Neural progenitor cell (in vitro differentiated cells): ENCODE measurements at regions not wholly inside any gene's neighbourhood (a gene's known extent, or its start where the extent isn't known, plus 50 kb on each side); places are given as distances from the start of the nearest gene placed in this dataset.

Experiments
- DNase-seq: peaks from one replicate; pipeline ENCODE4 v3.0.0-alpha.2; 2016; ENCODE audit warnings: low spot score
- H2AFZ ChIP-seq: fragments of 200-600 bp; sonication (generic); replicated peaks from 2 replicates; pipeline ENCODE4 v1.6.1; 2016; ENCODE audit warnings: antibody characterized with exemption
- H3F3A ChIP-seq: fragments of 200-600 bp; sonication (generic); 2 replicates; pipeline ENCODE4 v1.6.1; 2016; ENCODE audit warnings: antibody characterized with exemption, low read depth
- H3K27ac ChIP-seq: fragments of 200-600 bp; sonication (generic); 2 replicates; pipeline ENCODE4 v1.5.1; 2016; ENCODE audit warnings: mild to moderate bottlenecking
- H3K27me3 ChIP-seq: fragments of 200-600 bp; sonication (generic); 2 replicates; pipeline ENCODE4 v1.6.1; 2016; ENCODE audit warnings: mild to moderate bottlenecking, moderate library complexity
- H3K36me3 ChIP-seq: fragments of 200-600 bp; sonication (generic); 2 replicates; pipeline ENCODE4 v1.5.1; 2016
- H3K4me1 ChIP-seq: fragments of 200-600 bp; sonication (generic); 2 replicates; pipeline ENCODE4 v1.6.1; 2016; ENCODE audit warnings: mixed run types
- H3K4me2 ChIP-seq: fragments of 200-600 bp; sonication (generic); 2 replicates; pipeline ENCODE4 v1.6.1; 2016
- H3K4me3 ChIP-seq: fragments of 200-600 bp; sonication (generic); 2 replicates; pipeline ENCODE4 v1.5.1; 2016
- H3K79me2 ChIP-seq: fragments of 200-600 bp; sonication (generic); 2 replicates; pipeline ENCODE4 v1.6.1; 2016; ENCODE audit warnings: low read depth
- H3K9ac ChIP-seq: fragments of 200-600 bp; sonication (generic); 2 replicates; pipeline ENCODE4 v1.6.1; 2016
- H3K9me3 ChIP-seq: fragments of 200-600 bp; sonication (generic); 2 replicates; pipeline ENCODE4 v1.5.1; 2016; ENCODE audit warnings: low read depth
- H4K20me1 ChIP-seq: fragments of 200-600 bp; sonication (generic); 2 replicates; pipeline ENCODE4 v1.6.1; 2016; ENCODE audit warnings: low read depth
- H3K27ac Mint-ChIP-seq: 3 replicates; pipeline ENCODE4 v1.8.0; 2021; ENCODE audit warnings: mixed read lengths
- H3K27me3 Mint-ChIP-seq: 2 replicates; pipeline ENCODE4 v1.8.0; 2022; ENCODE audit warnings: low read depth, mild to moderate bottlenecking, inconsistent platforms, moderate library complexity, mixed read lengths; ENCODE audit not compliant: insufficient read depth
- H3K36me3 Mint-ChIP-seq: 3 replicates; pipeline ENCODE4 v1.8.0; 2021; ENCODE audit warnings: mixed read lengths
- H3K4me1 Mint-ChIP-seq: 3 replicates; pipeline ENCODE4 v1.8.0; 2021; ENCODE audit warnings: mixed read lengths
- H3K4me3 Mint-ChIP-seq: 3 replicates; pipeline ENCODE4 v1.8.0; 2021; ENCODE audit warnings: mild to moderate bottlenecking, moderate library complexity, mixed read lengths
- H3K9me3 Mint-ChIP-seq: 3 replicates; pipeline ENCODE4 v1.8.0; 2020; ENCODE audit warnings: mixed read lengths
- EZH2 ChIP-seq: fragments of 200-600 bp; sonication (generic); IDR thresholded peaks from 2 replicates; pipeline ENCODE4 v1.6.1; 2017; ENCODE audit warnings: antibody characterized with exemption, mild to moderate bottlenecking, moderate library complexity
- EZH2phosphoT487 ChIP-seq: fragments of 200-600 bp; sonication (generic); IDR thresholded peaks from 2 replicates; pipeline ENCODE4 v1.6.1; 2017; ENCODE audit warnings: antibody characterized with exemption
- TF ChIP-seq, protein P1 (sequence below): fragments of 200-600 bp; sonication (generic); IDR thresholded peaks from 2 replicates; pipeline ENCODE4 v1.5.1; 2017; ENCODE audit warnings: antibody characterized with exemption, mild to moderate bottlenecking

- H3K27me3 Mint-ChIP-seq, result peaks cover 12% of the 10 kb centered on the region
- peaks cover 6% of the 10 kb centered on the region for H3K4me1 Mint-ChIP-seq
- H3K27me3 ChIP-seq, result no peaks in the 10 kb centered on the region
- no peaks in the 10 kb centered on the region for H3K36me3 Mint-ChIP-seq
- no peaks in the 10 kb centered on the region for H3K36me3 ChIP-seq
- no peak overlapping the region for H3K4me2 ChIP-seq
- no peak overlapping the region for H3K4me3 ChIP-seq
- no peaks in the 10 kb centered on the region for H3K9me3 ChIP-seq
- H3K79me2 ChIP-seq, result no peaks in the 10 kb centered on the region
- H3K4me1 ChIP-seq, result no peaks in the 10 kb centered on the region
- peaks cover 4% of the 10 kb centered on the region for H3K9me3 Mint-ChIP-seq
- H3K9ac ChIP-seq, result no peak overlapping the region
- no peak for DNase-seq
- no peaks in the 10 kb centered on the region for H4K20me1 ChIP-seq
- H3F3A ChIP-seq, result no peaks in the 10 kb centered on the region
- no peak overlapping the region for H2AFZ ChIP-seq
- no peak overlapping the region for H3K27ac ChIP-seq
- no peak for TF ChIP-seq EZH2
- TF ChIP-seq, protein P1, sequence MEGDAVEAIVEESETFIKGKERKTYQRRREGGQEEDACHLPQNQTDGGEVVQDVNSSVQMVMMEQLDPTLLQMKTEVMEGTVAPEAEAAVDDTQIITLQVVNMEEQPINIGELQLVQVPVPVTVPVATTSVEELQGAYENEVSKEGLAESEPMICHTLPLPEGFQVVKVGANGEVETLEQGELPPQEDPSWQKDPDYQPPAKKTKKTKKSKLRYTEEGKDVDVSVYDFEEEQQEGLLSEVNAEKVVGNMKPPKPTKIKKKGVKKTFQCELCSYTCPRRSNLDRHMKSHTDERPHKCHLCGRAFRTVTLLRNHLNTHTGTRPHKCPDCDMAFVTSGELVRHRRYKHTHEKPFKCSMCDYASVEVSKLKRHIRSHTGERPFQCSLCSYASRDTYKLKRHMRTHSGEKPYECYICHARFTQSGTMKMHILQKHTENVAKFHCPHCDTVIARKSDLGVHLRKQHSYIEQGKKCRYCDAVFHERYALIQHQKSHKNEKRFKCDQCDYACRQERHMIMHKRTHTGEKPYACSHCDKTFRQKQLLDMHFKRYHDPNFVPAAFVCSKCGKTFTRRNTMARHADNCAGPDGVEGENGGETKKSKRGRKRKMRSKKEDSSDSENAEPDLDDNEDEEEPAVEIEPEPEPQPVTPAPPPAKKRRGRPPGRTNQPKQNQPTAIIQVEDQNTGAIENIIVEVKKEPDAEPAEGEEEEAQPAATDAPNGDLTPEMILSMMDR, result no peak
- no peak for TF ChIP-seq EZH2phosphoT487
- no peak overlapping the region for H3K4me3 Mint-ChIP-seq
- no peak overlapping the region for H3K27ac Mint-ChIP-seq
These were observed 188.9 kb downstream of the SH3BP4 start for GRCh38 chr2:235140801-235141081.

DNA sequence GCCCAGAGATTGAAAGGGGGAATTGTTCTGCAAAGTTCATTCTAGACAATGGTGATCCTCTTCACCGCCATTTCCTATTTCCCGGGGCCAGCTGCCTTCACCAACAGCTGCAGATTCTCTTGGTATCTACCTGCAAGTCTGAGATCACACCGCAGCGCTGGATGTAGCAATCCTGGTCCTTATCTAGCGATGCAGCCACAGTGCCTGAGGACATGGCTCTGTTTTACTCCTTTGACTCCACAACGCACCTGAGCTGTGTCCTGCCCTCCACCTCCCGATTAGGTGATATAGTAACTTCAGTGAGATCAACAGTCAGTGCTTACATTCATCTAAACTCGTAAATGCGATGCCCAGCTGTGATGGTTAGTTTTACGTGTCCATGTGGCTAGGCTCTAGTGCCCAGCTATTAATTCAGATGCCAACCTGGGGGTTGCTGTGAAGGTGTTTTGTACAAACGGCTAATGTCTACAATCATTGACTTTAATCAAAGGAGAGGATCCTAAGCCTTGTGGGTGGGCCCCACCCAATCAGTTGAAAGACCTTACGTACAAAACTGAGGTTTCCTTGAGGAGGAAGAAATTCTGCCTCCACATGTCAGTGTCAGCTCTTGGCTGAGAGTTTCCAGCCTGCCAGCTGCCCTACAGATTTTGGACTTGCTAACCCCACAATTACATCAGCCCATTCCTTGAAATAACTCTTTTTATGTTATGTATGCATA is 189.8 kb downstream of the SH3BP4 start:
- H3K9me3 ChIP-seq, result no peaks in the 10 kb centered on the region
- H3K36me3 ChIP-seq, result no peaks in the 10 kb centered on the region
- H3K79me2 ChIP-seq, result no peaks in the 10 kb centered on the region
- peaks cover 2% of the 10 kb centered on the region for H3K9me3 Mint-ChIP-seq
- H3K27ac ChIP-seq, result no peak overlapping the region
- H3K27ac Mint-ChIP-seq, result no peak overlapping the region
- TF ChIP-seq EZH2phosphoT487 (no peak), EZH2 (no peak)
- TF ChIP-seq, protein P1, result no peak
- peaks cover 10% of the 10 kb centered on the region for H3K27me3 Mint-ChIP-seq
- H3F3A ChIP-seq, result no peaks in the 10 kb centered on the region
- H3K4me1 ChIP-seq, result peaks cover 5% of the 10 kb centered on the region
- H3K9ac ChIP-seq, result no peak overlapping the region
- DNase-seq, result no peak
- H2AFZ ChIP-seq, result no peak overlapping the region
- no peak overlapping the region for H3K4me3 ChIP-seq
- H3K27me3 ChIP-seq, result no peaks in the 10 kb centered on the region
- H4K20me1 ChIP-seq, result no peaks in the 10 kb centered on the region
- no peak overlapping the region for H3K4me2 ChIP-seq
- no peaks in the 10 kb centered on the region for H3K36me3 Mint-ChIP-seq
- peaks cover 5% of the 10 kb centered on the region for H3K4me1 Mint-ChIP-seq
- H3K4me3 Mint-ChIP-seq, result no peak overlapping the region

DNA sequence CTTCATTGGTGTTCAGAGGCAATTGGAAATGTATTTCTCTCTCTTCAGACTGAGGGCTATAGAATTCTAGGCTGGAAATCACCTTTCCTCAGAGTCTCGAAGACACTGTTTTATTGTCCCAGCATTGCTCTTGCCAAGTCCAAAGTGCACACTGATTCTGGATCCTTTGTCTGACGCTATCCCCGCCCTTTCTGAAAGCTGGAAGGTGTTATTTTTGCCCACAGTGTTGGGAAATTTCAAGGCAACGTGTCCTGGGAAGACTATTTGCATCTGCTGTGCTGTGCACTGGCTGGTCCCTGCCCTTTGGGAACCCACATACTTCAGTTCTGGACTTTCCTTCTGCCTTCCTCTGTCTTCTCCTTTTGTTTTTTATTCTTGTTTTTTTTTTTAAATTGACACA is 190.8 kb downstream of the SH3BP4 start:
- Histone ChIP-seq H3K36me3 (no peaks in the 10 kb centered on the region), H3K9ac (no peak overlapping the region)
- no peak for DNase-seq

More for the DNA sequence above, 190.8 kb downstream of the SH3BP4 start:
- Histone ChIP-seq H4K20me1 (no peaks in the 10 kb centered on the region), H3F3A (no peaks in the 10 kb centered on the region), H3K27ac (no peak overlapping the region), H3K27me3 (no peaks in the 10 kb centered on the region), H3K4me3 (no peak overlapping the region), H3K4me1 (peaks cover 6% of the 10 kb centered on the region), H3K79me2 (no peaks in the 10 kb centered on the region), H3K4me2 (no peak overlapping the region), H2AFZ (no peak overlapping the region), H3K9me3 (no peaks in the 10 kb centered on the region)
- H3K4me1 Mint-ChIP-seq, result peaks cover 5% of the 10 kb centered on the region
- no peak overlapping the region for H3K27ac Mint-ChIP-seq
- TF ChIP-seq EZH2phosphoT487, result no peak
- TF ChIP-seq, protein P1, result no peak
- TF ChIP-seq EZH2, result no peak
- H3K36me3 Mint-ChIP-seq, result no peaks in the 10 kb centered on the region
- peaks cover 8% of the 10 kb centered on the region for H3K27me3 Mint-ChIP-seq
- H3K4me3 Mint-ChIP-seq, result no peak overlapping the region
- peaks cover 2% of the 10 kb centered on the region for H3K9me3 Mint-ChIP-seq
